GM19452 (cell line): ENCODE measurements at regions not wholly inside any gene's neighbourhood (a gene's known extent, or its start where the extent isn't known, plus 50 kb on each side); places are given as distances from the start of the nearest gene placed in this dataset.

ENCODE experiments used
- ATAC-seq: cut with Tn5 transposase; IDR thresholded peaks from one replicate; pipeline ENCODE4 v1.9.1; 2021; ENCODE audit not compliant: unreplicated experiment

GRCh38 chr4:96521046-96521536, 681.2 kb downstream of the PDHA2 start:
- ATAC-seq, result no peak

GRCh38 chr4:96523611-96524010, 683.7 kb downstream of the PDHA2 start:
- ATAC-seq, result no peak

DNA sequence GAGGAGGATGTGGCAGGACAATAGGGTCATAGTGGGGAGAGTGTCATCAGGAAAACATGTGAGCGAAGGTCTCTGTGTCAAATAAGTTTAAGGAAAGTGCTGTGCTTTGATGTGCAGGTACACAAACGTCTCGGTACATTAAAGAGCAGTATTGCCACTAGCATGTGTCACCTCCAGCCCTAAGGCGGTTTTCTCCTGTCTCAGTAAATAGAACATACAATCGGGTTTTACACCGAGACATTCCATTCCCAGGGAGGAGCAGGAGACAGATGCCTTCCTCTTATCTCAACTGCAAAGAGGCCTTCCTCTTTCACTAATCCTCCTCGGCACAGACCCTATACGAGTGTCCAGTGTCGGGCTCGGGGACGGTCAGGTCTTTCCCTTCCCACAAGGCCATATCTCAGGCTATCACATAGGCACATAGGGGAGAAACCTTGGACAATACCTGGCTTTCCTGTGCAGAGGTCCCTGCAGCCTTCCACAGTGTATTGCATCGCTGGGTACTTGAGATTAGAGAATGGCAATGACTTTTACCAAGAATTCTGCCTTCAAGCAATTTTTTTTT, 684.5 kb downstream of the PDHA2 start:
- no peak for ATAC-seq

- ATAC-seq, result no peak
Measured at GRCh38 chr4:96525898-96526297, 686.0 kb downstream of the PDHA2 start.

GRCh38 chr4:96526625-96527024, 686.7 kb downstream of the PDHA2 start:
- ATAC-seq, result no peak

- ATAC-seq, result no peak
Measured at GRCh38 chr4:96531836-96532235, 691.9 kb downstream of the PDHA2 start.

- ATAC-seq, result no peak
Measured at GRCh38 chr4:96543346-96543745, 703.5 kb downstream of the PDHA2 start.

DNA sequence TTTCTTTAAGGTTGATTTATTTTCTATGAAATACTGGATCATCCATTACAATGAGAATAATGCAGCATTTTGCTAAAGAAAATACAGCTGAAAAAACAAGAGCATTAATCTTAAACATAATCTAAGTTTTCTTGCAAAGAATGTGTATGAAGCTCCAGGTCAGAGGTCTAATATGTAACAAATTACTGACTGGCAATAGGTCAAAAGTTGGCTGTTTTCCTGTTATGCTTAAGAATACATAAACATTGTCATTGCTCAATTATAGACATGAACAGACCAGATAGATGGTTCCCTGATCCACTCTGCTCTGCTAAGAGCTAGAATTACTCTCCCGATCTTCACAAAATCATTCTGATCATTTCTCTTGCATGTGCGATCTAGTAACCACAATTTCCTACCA, 718.6 kb downstream of the PDHA2 start:
- ATAC-seq, result no peak

DNA sequence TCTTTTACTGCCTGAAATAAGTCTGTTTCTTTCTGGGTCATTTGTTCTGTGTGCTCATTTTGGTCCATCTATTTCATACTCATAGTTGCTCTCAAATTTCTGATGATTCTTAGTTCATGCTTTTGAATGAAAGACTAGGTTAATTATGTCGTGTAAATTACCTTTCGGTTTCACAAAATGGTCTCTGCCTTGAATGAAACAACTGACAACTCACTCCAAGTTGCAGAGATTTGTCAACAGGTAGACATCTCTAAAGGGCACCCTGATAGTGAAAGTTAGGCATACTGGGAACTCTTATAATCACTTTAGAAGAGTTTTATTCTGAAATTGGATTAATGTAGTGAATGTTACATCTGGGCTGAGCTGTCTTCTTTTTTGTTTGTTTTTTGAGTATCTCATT, 726.9 kb downstream of the PDHA2 start:
- ATAC-seq, result no peak

- ATAC-seq, result no peak
Measured at GRCh38 chr4:96585304-96585703, 745.4 kb downstream of the PDHA2 start.

DNA sequence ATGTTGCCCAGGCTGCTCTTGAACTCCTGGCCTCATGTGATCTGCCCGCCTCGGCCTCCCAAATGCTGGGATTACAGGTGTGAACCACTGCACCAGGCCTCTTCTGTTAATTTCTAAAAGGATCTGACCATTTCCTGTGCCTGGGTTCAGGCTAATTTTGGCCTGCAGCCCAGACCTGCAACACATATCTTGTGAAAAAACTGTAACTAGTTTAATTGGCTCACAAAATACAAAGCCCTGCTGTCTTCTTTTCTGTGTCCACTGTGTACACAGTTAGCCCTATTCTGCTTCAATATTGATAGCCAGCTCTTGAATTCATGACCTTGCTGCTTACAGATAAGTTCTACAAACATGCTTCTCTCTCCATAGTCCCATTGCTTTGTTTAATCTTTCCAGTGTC, 753.5 kb downstream of the PDHA2 start:
- no peak for ATAC-seq

DNA sequence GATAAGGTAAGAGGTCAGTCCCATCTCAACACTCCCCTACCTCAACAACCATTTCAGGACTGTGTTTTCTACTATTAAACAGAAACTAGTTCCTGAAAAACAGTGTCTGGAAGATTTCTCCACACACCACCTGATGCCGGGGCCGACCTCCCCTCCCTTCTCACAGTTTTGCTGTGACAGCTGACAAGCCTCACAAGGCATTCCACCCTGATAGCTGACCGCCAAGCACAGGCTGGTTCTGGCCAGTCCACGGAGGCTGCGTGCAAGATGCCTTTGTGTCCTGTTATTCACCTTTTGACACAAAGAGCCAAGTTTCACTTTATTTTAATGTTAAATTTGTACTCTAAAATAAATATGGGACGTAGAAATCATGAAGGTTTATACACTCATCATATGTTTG, 758.6 kb downstream of the PDHA2 start:
- no peak for ATAC-seq

DNA sequence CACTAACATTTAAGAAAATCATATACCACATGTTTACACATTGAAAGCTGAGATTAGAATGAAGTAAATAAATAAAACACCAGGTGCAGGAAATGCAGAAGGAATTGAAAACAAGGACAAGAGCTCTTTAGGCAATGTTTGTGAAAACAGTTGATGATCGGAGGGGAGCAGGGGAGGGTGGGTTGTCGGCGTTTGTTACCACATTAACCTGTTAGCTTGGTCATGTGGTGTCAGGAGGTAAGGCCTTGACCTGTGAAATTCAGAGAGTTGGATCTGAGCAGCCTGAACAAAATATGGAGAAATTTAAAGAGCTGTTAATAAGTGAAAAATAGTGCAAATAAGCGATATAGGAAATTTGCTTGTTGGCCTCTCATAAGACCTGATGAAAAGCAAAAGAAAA, 759.9 kb downstream of the PDHA2 start:
- no peak for ATAC-seq

- no peak for ATAC-seq
Measured at GRCh38 chr4:96602661-96603060, 762.8 kb downstream of the PDHA2 start.

GRCh38 chr4:96603641-96604040, 763.7 kb downstream of the PDHA2 start:
- ATAC-seq, result no peak

DNA sequence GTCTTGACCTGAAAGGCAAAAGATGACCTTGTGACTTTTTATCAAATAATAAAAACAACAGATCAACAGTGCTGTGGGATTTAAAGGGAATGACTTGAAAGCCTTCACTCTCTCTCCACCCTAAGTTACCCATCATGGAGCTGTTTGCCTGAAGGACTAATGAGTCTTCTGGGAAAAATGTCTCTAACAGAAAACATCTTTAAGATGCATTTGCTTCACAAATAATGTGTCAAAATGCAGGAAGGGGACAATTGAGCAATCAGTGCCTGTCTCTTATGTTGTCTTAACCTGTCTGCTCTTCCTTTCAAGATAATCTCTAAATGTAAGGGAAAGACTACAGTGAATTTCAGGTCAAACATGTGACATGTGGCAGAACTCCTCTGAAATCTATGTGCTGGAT, 766.6 kb downstream of the PDHA2 start:
- no peak for ATAC-seq

- no peak for ATAC-seq
Measured at GRCh38 chr4:96626023-96626422, 786.1 kb downstream of the PDHA2 start.

DNA sequence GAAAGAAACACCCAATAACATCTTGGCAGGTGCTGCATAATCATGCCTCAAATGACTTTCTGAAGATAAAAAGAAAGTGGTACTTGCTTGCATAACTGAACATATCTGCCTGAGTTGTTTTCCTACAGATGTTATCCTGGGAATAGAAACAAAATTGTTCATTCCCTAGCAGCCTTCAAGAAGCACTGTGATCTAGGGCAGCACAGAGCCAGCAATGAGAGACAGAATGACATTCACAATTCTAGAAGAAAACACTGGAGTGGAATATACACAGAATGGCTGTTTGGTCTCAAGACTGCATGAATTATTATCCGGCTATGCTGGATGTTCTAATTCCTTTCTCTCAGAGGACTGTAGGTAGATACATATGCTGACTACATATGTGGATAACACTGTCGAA, 790.9 kb downstream of the PDHA2 start:
- ATAC-seq, result no peak

DNA sequence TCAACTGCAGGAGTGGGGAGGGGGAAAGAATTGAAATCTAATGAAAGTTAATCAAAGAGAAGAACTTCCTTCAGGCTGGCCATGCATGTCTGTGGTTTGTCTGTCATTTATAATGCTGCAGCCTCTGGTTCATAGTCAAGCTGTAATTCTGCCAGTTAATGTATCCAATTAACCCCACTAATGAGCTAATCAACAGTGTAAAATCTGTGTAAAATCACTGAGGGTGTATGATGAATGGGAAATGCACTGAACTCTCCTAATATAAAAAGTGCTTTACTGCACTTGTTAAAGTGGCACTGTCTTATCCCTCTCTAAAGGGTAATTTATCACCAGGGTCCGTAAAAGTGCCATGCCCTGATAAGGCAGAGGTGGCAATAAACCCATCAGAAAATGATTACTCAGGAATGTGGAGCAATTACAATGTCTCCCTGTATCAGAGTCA, 798.1 kb downstream of the PDHA2 start:
- no peak for ATAC-seq

DNA sequence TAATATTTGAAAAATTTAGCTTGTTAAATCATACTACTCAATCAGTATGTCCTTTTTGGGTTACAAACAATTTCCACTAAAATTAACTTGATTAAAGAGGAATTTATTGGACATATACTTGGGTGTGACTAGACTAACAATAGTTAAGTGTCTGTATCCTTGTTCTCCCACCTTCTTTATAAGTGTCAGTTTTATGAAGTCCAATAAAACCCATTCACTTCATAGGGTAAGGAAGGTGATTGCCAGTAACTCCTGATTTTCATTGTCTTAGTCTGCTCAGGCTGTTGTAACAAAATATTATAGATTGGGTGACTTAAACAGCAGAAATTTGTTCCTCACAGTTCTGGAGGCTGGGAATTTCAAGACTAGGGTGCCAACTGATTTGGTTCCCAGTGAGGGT, 800.0 kb downstream of the PDHA2 start:
- ATAC-seq, result no peak

- ATAC-seq, result no peak
Measured at GRCh38 chr4:96642490-96642889, 802.6 kb downstream of the PDHA2 start.

DNA sequence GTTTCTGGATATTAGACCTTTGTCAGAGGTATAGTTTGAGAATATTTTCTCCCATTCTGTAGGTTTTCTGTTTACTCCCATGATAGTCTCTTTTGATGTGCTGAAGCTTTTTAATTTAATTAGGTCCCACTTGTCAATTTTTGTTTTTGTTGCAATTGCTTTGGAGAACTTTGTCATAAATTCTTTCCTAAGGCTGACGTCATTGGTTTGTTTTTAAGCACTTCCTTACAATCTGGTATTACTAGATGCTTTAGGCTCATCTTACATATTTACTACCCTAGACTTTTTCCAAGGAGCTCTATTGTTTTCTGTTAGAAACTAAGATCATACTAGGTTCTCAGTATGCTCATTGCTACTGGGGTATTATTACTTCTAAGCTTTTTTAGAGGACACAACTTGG, 806.3 kb downstream of the PDHA2 start:
- ATAC-seq, result no peak

DNA sequence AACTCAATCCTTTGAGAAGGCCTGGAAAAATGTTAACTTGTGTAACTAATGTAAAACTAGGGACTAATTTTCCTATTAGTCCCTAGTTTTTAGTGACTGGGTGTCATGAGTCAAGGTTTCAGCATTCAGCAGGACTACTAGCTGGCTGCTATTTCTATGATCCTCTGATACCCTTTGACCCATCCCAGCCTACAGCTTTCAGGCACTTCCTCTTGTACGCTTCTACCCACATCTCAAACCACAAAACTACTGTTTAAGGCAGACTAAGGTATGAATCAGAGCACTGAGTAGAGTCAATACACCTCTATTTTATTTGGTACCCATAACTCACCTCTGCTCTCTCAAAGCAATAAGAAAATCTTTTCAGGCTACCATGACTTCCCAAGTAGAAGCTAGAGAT, 809.6 kb downstream of the PDHA2 start:
- no peak for ATAC-seq
